ENCODE measurements at regions not wholly inside any gene's neighbourhood (a gene's known extent, or its start where the extent isn't known, plus 50 kb on each side); places are given as distances from the start of the nearest gene placed in this dataset.
A peak's percentile ranks its signal among the peaks of the same experiment; 100 is the strongest.
"Not testable (repeated sequence)": the region's sequence is repeated elsewhere in the genome, so short reads cannot be mapped to it uniquely, and the experiment has no call there.

- in situ Hi-C loops (cut with HindIII; ENCODE audit: low pct_unique_long_range_greater_than_20kb, low sequenced_read_pairs): no loop called here
These were observed 72.1 kb upstream of the SETMAR start for GRCh38 chr3:4231041-4231440.

DNA sequence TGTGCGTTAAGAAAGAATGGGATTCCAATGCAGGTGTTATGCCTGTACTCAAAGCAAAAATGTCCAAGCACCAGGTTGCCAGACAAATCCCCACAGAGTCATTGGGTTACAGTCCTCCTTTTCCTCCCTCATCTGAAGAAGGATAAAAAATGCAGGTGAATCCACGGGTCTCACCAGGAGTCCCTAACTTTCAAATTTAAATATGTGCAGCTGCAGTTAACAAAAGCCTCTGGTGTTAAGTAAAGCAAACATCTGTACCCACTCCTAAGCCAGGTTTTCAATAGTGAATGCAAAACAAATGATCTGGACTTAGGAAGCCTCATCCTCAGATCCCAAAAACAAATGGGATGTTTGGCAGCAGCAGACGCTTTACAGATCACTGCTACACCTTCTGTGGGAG is 70.4 kb upstream of the SETMAR start:
- in situ Hi-C loops (cut with HindIII; ENCODE audit: low pct_unique_long_range_greater_than_20kb, low sequenced_read_pairs): no loop called here
- DNase-seq (ENCODE audit: low read depth): no peak

More at GRCh38 chr3:4231041-4231440, 72.1 kb upstream of the SETMAR start:
- DNase-seq (ENCODE audit: low read depth): no peak

DNA sequence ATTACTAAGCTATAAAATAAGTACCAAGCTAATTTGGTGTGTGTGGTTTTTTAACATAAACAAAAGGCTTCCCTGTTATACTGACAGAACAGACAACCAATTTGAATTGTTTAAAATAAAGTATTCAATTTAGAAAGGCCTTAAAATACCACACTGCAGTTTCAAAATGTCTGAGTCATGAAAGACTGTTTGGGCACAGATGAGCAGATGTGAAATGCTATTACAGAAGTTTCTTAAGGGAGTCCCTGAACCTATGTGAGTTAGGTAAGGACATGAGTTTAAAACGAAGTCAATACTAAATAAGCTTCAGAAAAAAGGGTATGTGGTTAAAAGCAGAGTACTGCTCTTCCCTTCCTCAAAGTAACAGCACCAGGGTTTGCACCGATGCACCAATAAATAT is 69.7 kb upstream of the SETMAR start:
- in situ Hi-C loops (cut with HindIII; ENCODE audit: low pct_unique_long_range_greater_than_20kb, low sequenced_read_pairs): no loop called here

DNA sequence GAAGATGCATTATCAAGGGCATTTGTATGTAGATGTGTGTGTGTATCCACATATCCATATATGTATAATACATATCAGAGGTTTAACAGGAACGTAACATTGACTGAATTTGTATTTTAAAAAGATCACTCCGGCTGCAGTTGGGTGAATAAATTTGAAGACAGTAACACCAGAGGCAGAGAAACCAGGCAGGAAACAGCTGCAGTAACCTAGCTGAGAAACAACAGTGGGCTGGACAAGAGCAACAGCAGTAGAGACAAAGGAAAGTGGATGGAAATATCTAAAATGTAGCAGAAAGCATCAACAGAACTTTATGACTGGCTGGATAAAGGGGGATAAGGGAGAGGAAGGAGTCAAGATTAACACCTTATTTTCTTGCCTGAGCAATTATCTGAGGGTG is 68.3 kb upstream of the SETMAR start:
- in situ Hi-C loops (cut with HindIII; ENCODE audit: low pct_unique_long_range_greater_than_20kb, low sequenced_read_pairs): no loop called here
- no peak for DNase-seq (ENCODE audit: low read depth)

More for the DNA sequence above, 69.7 kb upstream of the SETMAR start:
- no peak for DNase-seq (ENCODE audit: low read depth)

DNA sequence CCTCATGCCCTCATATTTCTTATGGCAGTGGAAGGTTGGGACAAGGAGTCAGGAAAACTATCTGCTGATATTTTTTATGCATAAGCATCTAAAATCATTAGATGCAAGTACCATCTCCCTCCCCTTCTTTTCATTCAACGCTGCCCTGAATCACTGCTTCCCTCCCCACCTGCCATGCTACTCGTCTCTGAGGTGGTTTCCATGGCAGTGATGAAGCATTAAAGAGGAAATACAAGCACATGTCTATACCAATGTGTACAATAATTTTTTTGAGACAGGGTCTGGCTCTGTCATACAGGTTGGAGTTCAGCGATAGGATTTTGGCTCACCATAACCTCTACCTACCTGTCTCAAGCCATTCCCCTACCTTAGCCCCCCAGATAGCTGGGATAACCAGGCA is 67.5 kb upstream of the SETMAR start:
- in situ Hi-C loops (cut with HindIII; ENCODE audit: low pct_unique_long_range_greater_than_20kb, low sequenced_read_pairs): no loop called here
- DNase-seq (ENCODE audit: low read depth): no peak

DNA sequence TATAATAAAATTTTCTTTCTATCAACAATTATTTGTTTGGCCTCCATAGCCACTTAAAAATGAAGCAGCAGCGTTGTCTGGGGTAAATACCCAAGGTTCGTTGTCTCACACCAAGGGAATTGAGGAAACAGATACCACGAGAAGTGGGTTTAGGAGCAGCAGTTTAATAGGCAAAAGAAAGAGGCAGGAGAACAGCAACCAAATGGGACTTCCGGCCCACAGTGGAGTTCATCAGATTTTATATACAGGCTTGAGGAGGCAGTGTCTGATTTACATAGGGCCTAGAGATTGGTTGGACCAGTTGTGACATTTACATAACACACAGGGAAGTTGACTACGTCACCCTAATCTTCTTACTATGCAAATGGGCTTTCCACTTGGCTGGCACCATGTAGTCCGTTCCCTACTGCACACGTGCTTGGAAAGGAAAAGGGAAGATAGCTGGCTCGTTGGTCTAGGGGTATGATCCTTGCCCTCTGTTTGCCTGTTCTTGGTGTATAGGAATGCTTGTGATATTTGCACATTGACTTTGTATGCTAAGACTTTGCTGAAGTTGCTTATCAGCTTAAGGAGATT is 61.5 kb upstream of the SETMAR start:
- in situ Hi-C loops (cut with HindIII; ENCODE audit: low pct_unique_long_range_greater_than_20kb, low sequenced_read_pairs): no loop called here
- DNase-seq (ENCODE audit: low read depth): peak; percentile 3

DNA sequence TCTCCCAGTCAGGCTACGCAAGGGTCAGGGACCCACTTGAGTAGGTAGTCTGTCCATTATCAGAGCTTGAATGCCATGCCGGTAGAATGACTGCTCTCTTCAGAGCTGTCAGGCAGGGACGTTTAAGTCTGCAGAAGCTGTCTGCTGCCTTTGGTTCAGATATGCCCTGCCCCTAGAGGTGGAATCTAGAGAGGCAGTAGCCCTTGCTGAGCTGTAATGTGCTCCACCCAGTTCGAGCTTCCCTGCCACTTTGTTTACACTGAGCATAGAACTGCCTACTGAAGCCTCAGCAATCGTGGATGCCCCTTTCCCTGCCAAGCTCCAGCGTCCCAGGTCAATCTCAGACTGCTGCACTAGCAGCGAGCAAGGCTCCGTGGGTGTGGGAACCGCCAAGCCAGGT is 57.5 kb upstream of the SETMAR start:
- in situ Hi-C loops (cut with HindIII; ENCODE audit: low pct_unique_long_range_greater_than_20kb, low sequenced_read_pairs): no loop called here
- no peak for DNase-seq (ENCODE audit: low read depth)

DNA sequence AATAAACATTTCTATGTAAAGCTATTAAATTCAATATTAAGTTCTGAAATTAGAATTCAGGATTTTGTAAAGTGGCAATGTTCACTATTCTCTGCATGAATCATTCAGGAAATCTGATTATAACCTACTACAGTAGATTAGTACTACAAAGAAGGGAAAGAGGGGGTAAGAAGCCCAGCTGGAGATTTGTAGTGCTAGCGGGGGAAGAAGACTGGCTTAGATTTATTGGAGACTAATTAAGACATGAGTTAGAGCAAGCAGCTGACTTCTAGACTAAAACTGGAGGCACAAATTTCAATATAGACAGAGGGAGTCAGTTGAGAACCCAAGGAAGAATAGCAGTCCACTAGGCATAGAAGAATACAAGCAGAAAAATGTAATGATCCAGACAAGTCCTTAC is 55.8 kb upstream of the SETMAR start:
- in situ Hi-C loops (cut with HindIII; ENCODE audit: low pct_unique_long_range_greater_than_20kb, low sequenced_read_pairs): no loop called here
- no peak for DNase-seq (ENCODE audit: low read depth)

DNA sequence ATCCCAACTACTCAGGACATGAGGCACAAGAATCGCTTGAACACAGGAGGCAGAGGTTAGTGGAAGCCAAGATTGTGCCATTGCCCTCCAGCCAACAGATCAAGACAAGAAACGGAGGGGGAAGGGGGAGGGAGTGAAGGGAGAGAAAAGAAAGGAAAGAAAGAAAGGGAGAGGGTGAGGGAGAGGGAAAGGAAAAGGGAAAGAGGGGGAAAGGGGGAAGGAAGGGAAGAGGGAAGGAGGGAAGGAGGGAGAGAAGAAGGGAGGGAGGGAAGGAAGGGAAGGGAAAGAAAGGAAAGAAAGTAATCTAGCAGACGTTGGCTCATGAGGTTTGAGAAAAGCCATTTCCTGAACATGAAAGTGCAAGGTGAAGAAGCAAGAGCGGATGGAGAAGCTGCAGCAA is 53.1 kb upstream of the SETMAR start:
- DNase-seq (ENCODE audit: low read depth): no peak
- in situ Hi-C loops (cut with HindIII; ENCODE audit: low pct_unique_long_range_greater_than_20kb, low sequenced_read_pairs): no loop called here

GRCh38 chr3:4251412-4251811 is 51.8 kb upstream of the SETMAR start:
- in situ Hi-C loops (cut with HindIII; ENCODE audit: low pct_unique_long_range_greater_than_20kb, low sequenced_read_pairs): no loop called here
- DNase-seq (ENCODE audit: low read depth): no peak

GRCh38 chr3:4253072-4253832 is 49.9 kb upstream of the SETMAR start:
- in situ Hi-C loops (cut with HindIII; ENCODE audit: low pct_unique_long_range_greater_than_20kb, low sequenced_read_pairs); DNase-seq (ENCODE audit: low read depth): not testable (repeated sequence)

All from Caki2 (cell line).